NCI-H526 treated with DMSO at 0.1 percent for 48 hours (cell line): ENCODE measurements at regions not wholly inside any gene's neighbourhood (a gene's known extent, or its start where the extent isn't known, plus 50 kb on each side); places are given as distances from the start of the nearest gene placed in this dataset.

Source experiments
- DNase-seq: peaks from one replicate; lab custom pipeline; 2025; lab: John Stamatoyannopoulos, UW

DNA sequence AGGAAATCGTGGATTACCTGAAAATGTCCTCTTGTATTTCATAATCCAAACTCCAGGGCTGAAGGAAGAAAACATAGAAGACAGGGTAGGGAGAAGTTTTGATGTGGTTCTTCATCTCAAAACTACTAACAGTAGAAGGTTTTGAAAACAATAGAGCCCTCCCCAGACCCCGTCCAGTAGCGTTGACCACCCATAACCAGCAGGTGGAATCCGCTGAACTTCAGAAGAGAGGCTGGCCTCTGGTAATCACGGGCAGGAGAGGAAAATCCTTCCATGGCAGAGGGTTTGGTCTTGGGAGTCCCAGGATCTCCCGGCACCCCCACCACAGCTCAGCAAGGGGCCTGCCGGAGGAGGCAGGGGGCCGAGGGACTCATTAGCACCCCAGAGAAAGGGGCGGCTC is 333.4 kb upstream of the RNF32 start:
- DNase-seq: no peak

DNA sequence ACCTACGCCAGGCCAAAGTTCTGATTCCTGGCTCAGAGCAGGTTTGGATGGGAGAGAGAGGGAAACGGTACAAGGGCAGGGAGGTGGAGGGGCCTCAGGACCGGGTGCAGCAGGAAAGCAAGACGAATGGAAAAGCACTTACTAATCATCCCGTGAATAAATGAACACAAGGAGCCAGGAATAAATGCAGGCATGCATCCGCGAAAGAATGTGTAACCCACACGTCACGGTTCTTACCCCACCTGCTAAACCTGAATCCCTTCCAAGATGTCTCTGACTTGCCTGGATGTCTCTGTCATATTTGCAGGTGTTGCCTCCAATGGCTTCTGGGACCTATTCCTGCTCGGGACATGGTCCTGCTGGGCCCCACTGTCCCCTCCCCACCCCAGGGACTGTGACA is 335.2 kb upstream of the RNF32 start:
- DNase-seq: no peak

DNA sequence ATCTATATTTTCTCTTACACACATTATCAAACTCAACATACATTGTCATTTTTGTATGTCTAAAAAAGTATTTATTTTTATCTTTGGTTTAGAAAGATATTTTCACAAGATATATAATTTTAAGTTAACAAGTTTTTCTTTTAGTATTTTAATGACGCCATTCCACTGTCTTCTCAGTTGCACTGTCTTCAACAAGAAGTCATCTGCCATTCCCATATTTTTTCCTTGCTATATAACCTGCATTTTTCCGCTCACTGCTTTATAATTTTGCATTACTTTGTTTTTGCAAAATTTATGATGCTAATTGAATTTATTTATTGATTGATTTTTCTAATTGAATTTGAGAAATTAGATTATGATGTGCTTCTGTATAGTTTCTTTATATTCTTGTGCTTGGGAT is 357.8 kb upstream of the RNF32 start:
- DNase-seq: no peak

DNA sequence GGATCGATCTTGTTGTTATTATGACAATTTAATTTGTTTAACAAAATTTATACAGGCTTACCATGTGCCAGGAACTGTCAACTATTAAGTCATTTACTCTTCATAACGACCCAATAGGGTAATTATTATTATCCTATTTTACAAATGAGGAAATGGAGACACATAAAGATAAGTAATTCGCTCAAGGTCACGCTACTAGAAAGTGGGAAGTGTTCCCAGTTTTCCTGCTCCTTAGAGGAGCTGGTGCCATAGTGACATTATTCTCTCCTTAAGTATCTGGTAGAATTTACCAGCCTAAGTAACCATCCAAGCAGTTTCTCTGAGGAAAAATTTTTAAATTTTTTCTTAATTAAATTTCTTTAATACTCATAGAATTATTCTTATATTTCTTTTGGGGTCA is 360.9 kb upstream of the RNF32 start:
- DNase-seq: no peak

DNA sequence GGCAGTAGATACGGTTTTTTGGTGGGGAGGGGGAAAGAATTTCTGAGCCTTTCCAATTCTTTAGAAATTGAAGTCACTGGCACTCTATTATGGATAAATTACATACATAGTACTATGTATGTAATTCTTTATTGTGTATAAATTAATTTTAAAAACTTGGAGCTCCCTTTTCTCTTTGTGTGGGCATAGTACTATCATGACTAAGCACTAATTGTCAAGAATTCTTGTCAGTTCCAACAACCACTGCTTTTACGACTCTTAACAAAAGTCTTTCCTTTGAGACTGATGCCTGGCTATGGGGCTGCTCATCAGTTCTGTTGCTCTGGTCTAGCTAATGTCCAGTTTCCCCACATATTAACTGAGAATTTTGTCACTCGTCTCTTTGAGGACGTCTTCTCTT is 365.3 kb upstream of the RNF32 start:
- no peak for DNase-seq

DNA sequence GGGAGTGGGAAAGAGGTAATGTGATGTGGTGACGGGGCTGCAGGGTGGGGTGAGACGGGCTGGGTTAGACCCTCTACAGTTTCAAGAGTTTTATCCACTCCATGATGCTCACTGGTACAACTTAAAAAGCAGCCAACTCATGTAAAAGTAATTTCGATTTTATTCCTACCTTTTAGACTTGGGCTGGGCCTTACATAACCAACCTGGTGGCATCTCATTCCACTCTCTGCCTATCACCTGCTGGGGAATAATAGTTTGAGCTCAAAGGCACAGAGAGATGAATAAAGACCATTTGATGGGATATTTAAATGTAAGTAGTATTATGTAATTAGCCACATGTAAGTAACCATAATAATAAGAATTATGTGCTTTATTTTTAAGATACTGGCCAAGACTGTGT is 366.0 kb upstream of the RNF32 start:
- DNase-seq: no peak

DNA sequence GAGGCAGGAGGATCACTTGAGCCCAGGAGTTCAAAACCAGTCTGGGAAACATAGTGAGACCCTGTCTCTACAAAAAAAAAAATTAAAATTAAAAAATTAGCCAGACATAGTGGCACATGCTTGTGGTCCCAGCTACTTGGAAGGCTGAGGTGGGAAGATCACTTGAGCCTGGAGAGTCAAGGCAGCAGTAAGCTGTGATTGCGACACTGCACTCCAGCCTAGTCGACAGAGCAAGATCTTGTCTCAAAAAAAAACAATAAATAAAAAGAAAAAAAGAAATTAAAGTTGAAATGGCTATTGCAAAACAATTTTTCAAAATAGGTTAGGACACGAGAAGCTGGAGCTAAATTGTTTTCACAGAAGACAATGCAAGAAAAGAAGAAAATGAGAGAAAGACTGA is 379.0 kb upstream of the RNF32 start:
- no peak for DNase-seq

DNA sequence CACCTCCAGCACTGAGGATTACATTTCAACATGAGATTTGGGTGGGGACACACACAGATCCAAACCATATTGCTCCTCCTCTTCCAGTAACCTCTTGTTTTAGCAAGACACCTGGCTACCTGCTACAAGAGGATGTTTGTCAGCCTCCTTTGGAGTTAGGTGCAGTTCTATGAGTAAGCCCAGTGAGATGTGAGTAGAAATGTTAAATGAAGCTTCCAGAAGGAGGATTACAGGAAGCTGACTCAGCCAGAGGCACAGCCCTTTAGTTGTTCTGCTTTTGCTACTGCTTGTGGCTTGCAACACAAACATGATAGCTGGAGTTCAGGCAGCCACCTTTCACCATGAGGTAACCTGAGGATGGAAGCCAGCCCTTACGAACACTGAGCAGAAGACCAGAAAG is 382.7 kb upstream of the RNF32 start:
- DNase-seq: no peak

DNA sequence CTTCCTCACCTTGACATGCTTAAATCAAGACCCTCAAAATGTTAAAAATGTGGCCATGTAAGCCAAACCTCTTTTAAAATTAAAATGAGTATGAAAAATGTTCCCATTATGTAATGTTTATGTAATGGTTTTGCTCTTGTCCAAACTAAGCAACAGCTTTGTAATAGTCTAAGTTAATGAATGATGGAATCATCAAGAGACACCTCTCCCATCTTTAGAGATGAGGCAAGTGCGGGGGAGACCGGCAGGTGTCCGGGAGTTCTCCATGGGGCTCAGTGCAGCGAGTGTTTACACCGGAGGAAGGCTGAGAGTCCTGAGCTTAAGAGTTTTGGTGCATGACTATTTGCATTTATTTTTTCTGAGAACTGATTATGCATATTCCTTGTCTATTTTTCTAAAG is 384.9 kb upstream of the RNF32 start:
- no peak for DNase-seq

- no peak for DNase-seq
Observed at GRCh38 chr7:156251861-156252260, 388.7 kb upstream of the RNF32 start.

DNA sequence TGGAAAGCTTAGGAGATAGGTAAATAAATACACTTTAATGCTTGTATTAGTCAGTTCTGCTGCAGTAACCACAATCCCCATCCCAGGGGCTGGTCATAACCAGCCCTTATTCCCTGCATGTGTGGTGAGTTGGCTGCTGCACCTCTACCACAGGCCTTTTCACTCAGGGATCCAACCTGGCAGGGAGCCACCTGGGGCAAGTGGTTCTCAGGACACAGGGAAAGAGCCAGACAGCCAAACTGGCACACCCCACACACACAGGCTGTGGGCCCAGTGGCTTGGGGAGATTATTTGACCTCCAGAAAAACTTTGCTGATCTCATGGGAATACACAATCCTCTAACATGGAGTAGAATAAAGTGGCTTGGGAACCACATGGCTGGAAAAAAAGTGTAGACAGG is 400.0 kb upstream of the RNF32 start:
- DNase-seq: no peak

GRCh38 chr7:156238366-156239133 is 402.0 kb upstream of the RNF32 start:
- no peak for DNase-seq

GRCh38 chr7:156237614-156238013 is 403.0 kb upstream of the RNF32 start:
- DNase-seq: no peak

DNA sequence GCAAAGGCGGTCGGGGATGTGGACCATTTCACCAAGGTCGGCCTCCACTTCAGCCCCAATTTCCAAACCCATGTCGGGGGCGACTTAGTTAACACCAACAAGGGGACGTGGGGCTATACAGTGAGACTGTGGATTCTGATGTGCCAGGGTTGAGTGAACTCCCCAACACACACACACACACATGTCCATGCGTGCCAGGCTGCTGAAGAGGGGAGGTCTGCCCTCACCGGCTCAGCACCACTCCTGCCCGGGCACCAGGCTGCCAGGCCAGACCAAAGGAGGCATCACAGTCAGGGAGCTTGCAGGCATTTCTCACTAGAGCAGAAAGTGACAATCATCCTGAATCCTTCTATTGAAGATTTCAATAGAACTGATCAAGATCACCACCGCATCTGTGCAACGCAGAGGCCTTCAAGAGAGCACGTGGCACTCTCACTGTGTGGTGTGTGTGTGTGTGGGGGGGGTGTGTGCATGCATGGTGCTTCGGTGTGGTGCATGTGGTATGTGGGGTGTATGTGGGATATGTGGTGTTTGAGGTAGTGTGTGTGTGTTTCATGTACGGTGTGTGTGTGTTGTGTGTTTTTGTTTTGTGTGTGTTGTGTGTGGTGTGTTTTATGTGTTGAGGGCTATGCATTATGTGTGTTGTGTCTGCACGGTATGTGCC is 403.5 kb upstream of the RNF32 start:
- DNase-seq: no peak

DNA sequence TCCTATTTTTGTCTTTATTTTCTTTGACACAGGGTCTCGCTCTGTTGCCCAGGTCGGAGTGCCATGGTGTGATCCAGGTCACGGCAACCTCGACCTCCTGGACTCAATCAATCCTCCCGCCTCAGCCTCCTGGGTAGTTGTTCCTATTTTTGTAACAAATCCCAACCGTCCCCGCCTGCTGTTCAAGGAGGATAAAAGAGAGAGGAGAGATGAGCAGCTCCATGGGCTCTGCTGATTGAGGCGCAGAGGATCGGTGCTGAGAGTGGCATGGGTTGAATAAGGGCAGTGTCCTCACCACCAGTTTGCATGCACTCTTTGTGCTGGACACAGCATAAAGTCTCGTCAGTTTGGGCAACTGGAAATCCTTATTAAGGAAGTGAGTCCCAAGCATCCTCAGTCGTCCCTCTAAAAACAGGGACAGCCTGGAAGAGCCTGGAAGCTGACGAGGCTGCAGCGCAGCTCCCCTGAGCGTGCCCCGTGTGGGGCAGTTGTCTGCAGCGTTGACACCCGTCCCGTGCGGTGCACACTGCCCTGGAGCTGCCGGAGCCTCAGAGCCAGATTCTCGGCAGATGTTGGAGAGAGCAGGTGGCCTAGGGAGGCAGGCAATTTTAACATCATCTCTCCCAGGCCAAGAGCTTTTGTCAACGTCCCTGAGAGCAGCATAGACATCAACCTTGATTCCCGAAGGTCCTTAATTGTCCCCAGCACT is 404.2 kb upstream of the RNF32 start:
- DNase-seq: no peak

- DNase-seq: no peak
Observed at GRCh38 chr7:156234666-156235494, 405.7 kb upstream of the RNF32 start.

DNA sequence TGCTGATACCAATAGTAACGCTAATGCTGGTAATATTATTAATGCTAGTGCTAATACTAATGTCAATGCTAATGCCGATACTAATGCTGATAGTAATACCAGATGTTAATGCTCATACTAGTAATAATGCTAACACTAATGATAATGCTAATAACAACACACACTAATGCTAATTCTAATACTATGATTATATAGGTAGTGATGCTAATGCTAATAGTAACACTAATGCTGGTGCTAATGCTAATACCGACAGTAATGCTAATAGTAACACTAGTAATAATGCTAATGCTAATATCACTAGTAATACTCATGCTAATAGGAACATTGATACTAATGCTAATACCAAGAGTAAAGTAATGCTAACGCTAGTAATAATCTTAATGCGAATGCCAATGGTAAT is 406.4 kb upstream of the RNF32 start:
- DNase-seq: no peak

DNA sequence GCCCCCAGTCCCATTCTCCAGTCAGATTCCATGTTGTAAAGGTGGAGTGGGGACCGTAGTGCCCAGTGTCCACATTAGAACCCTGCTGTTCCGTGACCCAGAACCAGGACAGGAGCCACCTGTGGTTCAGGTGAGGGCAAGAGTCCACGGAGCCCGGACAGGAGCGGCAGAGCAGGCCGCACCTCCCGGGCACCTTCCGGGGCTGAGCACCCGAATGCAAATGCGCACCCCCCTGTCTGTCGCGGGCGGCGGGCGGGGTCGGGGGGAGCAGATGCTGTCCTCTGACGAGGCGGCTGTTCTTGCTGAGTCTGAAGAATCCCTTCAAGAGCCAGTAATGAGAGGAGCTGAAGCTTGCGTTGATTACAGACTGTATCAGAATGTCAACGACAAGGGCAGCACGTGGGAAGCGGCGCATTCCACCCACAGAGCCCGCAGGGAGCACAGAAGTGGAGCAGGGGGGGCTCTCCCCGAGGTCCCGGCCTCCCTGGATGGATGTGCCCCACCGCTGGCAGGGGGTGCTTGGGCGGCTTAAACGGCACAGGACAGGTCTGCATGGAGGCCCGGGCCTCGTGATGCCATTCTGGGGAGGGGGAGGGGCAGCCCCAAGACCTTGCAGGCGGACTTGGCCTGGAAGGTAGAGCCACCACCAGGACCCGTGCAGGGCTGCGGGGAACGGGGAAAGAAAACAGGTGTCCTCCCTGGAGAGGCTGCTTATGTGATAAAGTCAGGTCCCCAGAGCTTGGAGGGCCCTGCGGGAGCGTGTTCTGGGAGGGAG is 407.5 kb upstream of the RNF32 start:
- DNase-seq: no peak

- DNase-seq: no peak
Observed at GRCh38 chr7:156230576-156230975, 410.0 kb upstream of the RNF32 start.

DNA sequence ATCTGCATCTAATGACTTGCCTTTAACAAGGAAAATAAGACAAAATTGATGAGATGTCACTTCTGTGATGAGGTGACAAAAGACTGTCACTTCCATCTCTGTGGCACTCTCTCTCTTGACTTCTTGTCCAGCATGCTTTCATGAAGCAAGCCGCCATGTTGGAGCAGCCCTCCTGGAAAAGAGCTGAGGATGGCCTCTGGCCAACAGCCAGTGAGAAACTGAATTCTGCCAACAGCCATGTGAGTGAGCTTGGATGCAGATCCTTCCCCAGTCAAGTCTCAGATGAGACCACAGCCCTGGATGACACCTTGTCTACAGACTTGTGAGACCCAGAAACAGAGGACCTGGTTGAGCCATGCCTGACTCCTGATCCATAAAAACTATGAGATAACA is 412.6 kb upstream of the SHH start:
- DNase-seq: no peak

- no peak for DNase-seq
Observed at GRCh38 chr7:156223935-156224832, 411.9 kb upstream of the SHH start.
